Thoracic aorta (tissue), 2 donors: ENCODE measurements at regions not wholly inside any gene's neighbourhood (a gene's known extent, or its start where the extent isn't known, plus 50 kb on each side); places are given as distances from the start of the nearest gene placed in this dataset.

Experiments used
- ATAC-seq: fragments of 150-250 bp; one replicate; pipeline ENCODE4 v1.8.0; 2017; ENCODE audit warnings: low read depth; ENCODE audit not compliant: insufficient number of reproducible peaks, low FRiP score
- DNase-seq: peaks from one replicate; pipeline ENCODE4 v3.0.0-alpha.2; 2020; ENCODE audit warnings: low spot score
- H3K27ac ChIP-seq, 2 donors: fragments of 200-600 bp; sonication (generic); 1 replicate in 1 of 2; 2 replicates in 1 of 2; pipeline ENCODE4 v1.5.1; 2016; ENCODE audit warnings: mild to moderate bottlenecking in 2 of 2, moderate library complexity in 2 of 2
- H3K27me3 ChIP-seq: fragments of 200-600 bp; sonication (generic); replicated peaks from 2 replicates; pipeline ENCODE4 v1.6.0; 2016; ENCODE audit warnings: mild to moderate bottlenecking; ENCODE audit not compliant: insufficient read depth
- H3K36me3 ChIP-seq: fragments of 200-600 bp; sonication (generic); one replicate; pipeline ENCODE4 v1.5.1; 2016
- H3K4me1 ChIP-seq, 2 donors: fragments of 200-600 bp; sonication (generic); 1 replicate in 1 of 2; 2 replicates in 1 of 2; pipeline versions ENCODE4 v1.5.1 to v1.6.0; 2016; ENCODE audit warnings: low read depth in 2 of 2, mild to moderate bottlenecking in 1 of 2; ENCODE audit not compliant: control insufficient read depth in 1 of 2
- H3K4me3 ChIP-seq: fragments of 200-600 bp; sonication (generic); 2 replicates; pipeline ENCODE4 v1.5.1; 2016; ENCODE audit warnings: mild to moderate bottlenecking
- H3K9me3 ChIP-seq: fragments of 200-600 bp; sonication (generic); 2 replicates; pipeline ENCODE4 v1.5.1; 2016
- CTCF ChIP-seq: fragments of 200-600 bp; sonication (generic); IDR thresholded peaks from one replicate; pipeline ENCODE4 v1.5.1; 2019; ENCODE audit warnings: antibody characterized with exemption

GRCh38 chr9:91159664-91160121 is 202.0 kb downstream of the AUH start:
- peak overlapping the region; percentile 53 for H3K4me3 ChIP-seq
- no peak for TF ChIP-seq CTCF
- no peak overlapping the region for H3K27ac ChIP-seq
- no peaks in the 10 kb centered on the region for H3K9me3 ChIP-seq
- H3K4me1 ChIP-seq = peaks cover 0 to 5% of the 10 kb centered on the region in 2 donors
- DNase-seq (no peak), ATAC-seq (no peak)
- no peaks in the 10 kb centered on the region for H3K36me3 ChIP-seq
- H3K27me3 ChIP-seq = no peaks in the 10 kb centered on the region

GRCh38 chr9:91160181-91160580 is 201.5 kb downstream of the AUH start:
- TF ChIP-seq CTCF = no peak
- no peak overlapping the region for H3K27ac ChIP-seq
- H3K27me3 ChIP-seq = no peaks in the 10 kb centered on the region
- DNase-seq = no peak
- peak overlapping the region; percentile 53 for H3K4me3 ChIP-seq
- no peaks in the 10 kb centered on the region for H3K36me3 ChIP-seq
- no peaks in the 10 kb centered on the region for H3K9me3 ChIP-seq
- no peak for ATAC-seq
- peaks cover 0 to 5% of the 10 kb centered on the region in 2 donors for H3K4me1 ChIP-seq

- Histone ChIP-seq H3K27ac (no peak overlapping the region), H3K4me3 (no peak overlapping the region), H3K9me3 (no peaks in the 10 kb centered on the region), H3K36me3 (no peaks in the 10 kb centered on the region), H3K27me3 (no peaks in the 10 kb centered on the region), H3K4me1 (peaks cover 0 to 5% of the 10 kb centered on the region in 2 donors)
- ATAC-seq (no peak), DNase-seq (no peak)
- TF ChIP-seq CTCF = no peak
Measured at GRCh38 chr9:91160599-91161464, 200.9 kb downstream of the AUH start.

- ATAC-seq = no peak
Measured at GRCh38 chr9:91161465-91162300, 200.0 kb downstream of the AUH start.

More at GRCh38 chr9:91161465-91162300, 200.0 kb downstream of the AUH start:
- Histone ChIP-seq H3K4me3 (no peak overlapping the region), H3K9me3 (no peaks in the 10 kb centered on the region), H3K27me3 (no peaks in the 10 kb centered on the region), H3K4me1 (peaks cover 0 to 5% of the 10 kb centered on the region in 2 donors), H3K36me3 (no peaks in the 10 kb centered on the region), H3K27ac (no peak overlapping the region)
- no peak for DNase-seq
- TF ChIP-seq CTCF = no peak
